DOHH2 (cell line): ENCODE measurements at regions not wholly inside any gene's neighbourhood (a gene's known extent, or its start where the extent isn't known, plus 50 kb on each side); places are given as distances from the start of the nearest gene placed in this dataset.
"Not testable (repeated sequence)": the region's sequence is repeated elsewhere in the genome, so short reads cannot be mapped to it uniquely, and the experiment has no call there.

Source experiments
- H3F3A ChIP-seq: fragments of 200-600 bp; sonication (generic), shearing (Covaris generic); 2 replicates; pipeline ENCODE4 v1.6.0; 2016; ENCODE audit warnings: antibody characterized with exemption, mild to moderate bottlenecking; ENCODE audit not compliant: control insufficient read depth, insufficient read depth
- H3K27ac ChIP-seq: fragments of 200-600 bp; sonication (generic); 2 replicates; pipeline ENCODE4 v1.5.1; 2014; ENCODE audit warnings: low read depth, mild to moderate bottlenecking, low read length, moderate library complexity
- H3K27me3 ChIP-seq: fragments of 200-600 bp; sonication (generic); 2 replicates; pipeline ENCODE4 v1.6.1; 2014; ENCODE audit warnings: mild to moderate bottlenecking, low read length, mixed read lengths; ENCODE audit not compliant: control insufficient read depth
- H3K36me3 ChIP-seq: fragments of 200-600 bp; sonication (generic); 2 replicates; pipeline ENCODE4 v1.6.1; 2014; ENCODE audit warnings: mild to moderate bottlenecking, low read length, moderate library complexity, mixed read lengths; ENCODE audit not compliant: control insufficient read depth
- H3K4me1 ChIP-seq: fragments of 200-600 bp; sonication (generic); 2 replicates; pipeline ENCODE4 v1.6.1; 2014; ENCODE audit warnings: mild to moderate bottlenecking, low read length, mixed read lengths; ENCODE audit not compliant: control insufficient read depth
- H3K4me2 ChIP-seq: fragments of 200-600 bp; sonication (generic); 2 replicates; pipeline ENCODE4 v1.6.0; 2014; ENCODE audit warnings: mild to moderate bottlenecking, low read length, moderate library complexity
- H3K4me3 ChIP-seq: fragments of 200-600 bp; sonication (generic); 2 replicates; pipeline ENCODE4 v1.5.1; 2014; ENCODE audit warnings: mild to moderate bottlenecking, low read length, mixed read lengths
- H3K79me2 ChIP-seq: fragments of 200-600 bp; sonication (generic); 2 replicates; pipeline ENCODE4 v1.6.1; 2014; ENCODE audit warnings: mild to moderate bottlenecking, low read length, mixed read lengths; ENCODE audit not compliant: control insufficient read depth
- H3K9me2 ChIP-seq: fragments of 200-600 bp; sonication (generic); replicated peaks from 2 replicates; pipeline ENCODE4 v1.6.1; 2014; ENCODE audit warnings: mild to moderate bottlenecking, low read length, mixed read lengths; ENCODE audit not compliant: control insufficient read depth
- H3K9me3 ChIP-seq: fragments of 200-600 bp; sonication (generic); 2 replicates; pipeline ENCODE4 v1.6.1; 2014; ENCODE audit warnings: antibody characterized with exemption, low read length, mixed read lengths; ENCODE audit not compliant: control insufficient read depth, insufficient read depth
- H4K20me1 ChIP-seq: fragments of 200-600 bp; sonication (generic); 2 replicates; pipeline ENCODE4 v1.6.0; 2014; ENCODE audit warnings: low read depth, mild to moderate bottlenecking, antibody characterized with exemption, low read length, moderate library complexity; ENCODE audit not compliant: control insufficient read depth, insufficient read depth
- EZH2phosphoT487 ChIP-seq: fragments of 200-600 bp; sonication (generic); IDR thresholded peaks from 2 replicates; pipeline ENCODE4 v1.6.1; 2017; ENCODE audit warnings: borderline replicate concordance, mild to moderate bottlenecking, antibody characterized with exemption, low read length, moderate library complexity, mixed read lengths
- TF ChIP-seq, protein P1 (sequence below): fragments of 200-600 bp; sonication (generic); IDR thresholded peaks from one replicate; pipeline ENCODE4 v1.5.1; 2014; ENCODE audit warnings: antibody characterized with exemption, mild to moderate bottlenecking, low read depth, low read length; ENCODE audit not compliant: poor library complexity, severe bottlenecking

DNA sequence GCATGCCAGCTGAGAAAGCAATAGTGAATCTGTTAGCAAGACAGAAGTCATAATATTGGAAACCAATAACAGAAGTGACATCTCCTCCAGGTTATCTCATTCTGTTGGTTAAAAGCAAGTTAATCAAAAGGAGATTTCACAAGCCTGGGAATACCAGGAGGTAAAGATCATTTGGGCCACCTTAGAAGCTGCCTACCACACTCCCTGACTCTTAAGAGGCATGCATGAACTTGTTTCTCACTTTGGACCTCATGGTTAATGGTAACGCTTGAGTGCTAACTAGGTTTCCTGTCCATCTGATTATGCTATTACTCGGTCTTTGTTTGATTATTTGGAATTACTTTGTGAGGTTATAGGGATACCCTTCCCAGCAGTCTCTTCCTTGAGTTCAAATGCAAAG, 650.8 kb upstream of the SGO1 start:
- TF ChIP-seq, protein P1, sequence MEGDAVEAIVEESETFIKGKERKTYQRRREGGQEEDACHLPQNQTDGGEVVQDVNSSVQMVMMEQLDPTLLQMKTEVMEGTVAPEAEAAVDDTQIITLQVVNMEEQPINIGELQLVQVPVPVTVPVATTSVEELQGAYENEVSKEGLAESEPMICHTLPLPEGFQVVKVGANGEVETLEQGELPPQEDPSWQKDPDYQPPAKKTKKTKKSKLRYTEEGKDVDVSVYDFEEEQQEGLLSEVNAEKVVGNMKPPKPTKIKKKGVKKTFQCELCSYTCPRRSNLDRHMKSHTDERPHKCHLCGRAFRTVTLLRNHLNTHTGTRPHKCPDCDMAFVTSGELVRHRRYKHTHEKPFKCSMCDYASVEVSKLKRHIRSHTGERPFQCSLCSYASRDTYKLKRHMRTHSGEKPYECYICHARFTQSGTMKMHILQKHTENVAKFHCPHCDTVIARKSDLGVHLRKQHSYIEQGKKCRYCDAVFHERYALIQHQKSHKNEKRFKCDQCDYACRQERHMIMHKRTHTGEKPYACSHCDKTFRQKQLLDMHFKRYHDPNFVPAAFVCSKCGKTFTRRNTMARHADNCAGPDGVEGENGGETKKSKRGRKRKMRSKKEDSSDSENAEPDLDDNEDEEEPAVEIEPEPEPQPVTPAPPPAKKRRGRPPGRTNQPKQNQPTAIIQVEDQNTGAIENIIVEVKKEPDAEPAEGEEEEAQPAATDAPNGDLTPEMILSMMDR: no peak
- no peak for TF ChIP-seq EZH2phosphoT487
- no peaks in the 10 kb centered on the region for H3K9me2 ChIP-seq
- H3K36me3 ChIP-seq: no peaks in the 10 kb centered on the region
- no peaks in the 10 kb centered on the region for H3K79me2 ChIP-seq
- no peaks in the 10 kb centered on the region for H3F3A ChIP-seq
- H3K27ac ChIP-seq: no peak overlapping the region
- no peak overlapping the region for H3K4me2 ChIP-seq
- H4K20me1 ChIP-seq: no peaks in the 10 kb centered on the region
- no peak overlapping the region for H3K4me3 ChIP-seq
- no peaks in the 10 kb centered on the region for H3K27me3 ChIP-seq
- H3K4me1 ChIP-seq: no peaks in the 10 kb centered on the region
- no peaks in the 10 kb centered on the region for H3K9me3 ChIP-seq

DNA sequence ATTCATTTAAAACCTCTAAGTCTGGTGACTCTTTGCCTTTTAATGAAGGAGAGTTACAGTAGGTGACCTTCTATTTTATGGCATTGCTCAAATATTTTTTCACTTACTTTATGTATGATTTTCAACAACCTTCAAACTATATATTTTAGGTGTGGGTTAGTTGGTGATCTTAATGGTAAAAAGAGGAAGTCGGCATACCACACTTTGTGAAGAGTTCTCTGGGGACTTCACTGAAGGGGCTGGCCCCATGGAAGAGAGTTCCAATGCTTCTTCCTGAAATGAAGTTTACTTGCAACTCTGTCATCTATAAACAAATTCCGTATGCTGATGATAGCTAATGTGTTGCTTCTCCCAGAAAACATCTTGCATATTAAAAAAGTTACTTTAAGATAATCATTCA, 647.0 kb upstream of the SGO1 start:
- Histone ChIP-seq H3K36me3 (no peaks in the 10 kb centered on the region), H3K4me2 (no peak overlapping the region), H4K20me1 (no peaks in the 10 kb centered on the region), H3K27me3 (no peaks in the 10 kb centered on the region), H3K4me3 (no peak overlapping the region), H3K9me2 (no peaks in the 10 kb centered on the region), H3K4me1 (no peaks in the 10 kb centered on the region), H3K79me2 (no peaks in the 10 kb centered on the region), H3K9me3 (no peaks in the 10 kb centered on the region), H3K27ac (no peak overlapping the region), H3F3A (no peaks in the 10 kb centered on the region)
- TF ChIP-seq EZH2phosphoT487: no peak

DNA sequence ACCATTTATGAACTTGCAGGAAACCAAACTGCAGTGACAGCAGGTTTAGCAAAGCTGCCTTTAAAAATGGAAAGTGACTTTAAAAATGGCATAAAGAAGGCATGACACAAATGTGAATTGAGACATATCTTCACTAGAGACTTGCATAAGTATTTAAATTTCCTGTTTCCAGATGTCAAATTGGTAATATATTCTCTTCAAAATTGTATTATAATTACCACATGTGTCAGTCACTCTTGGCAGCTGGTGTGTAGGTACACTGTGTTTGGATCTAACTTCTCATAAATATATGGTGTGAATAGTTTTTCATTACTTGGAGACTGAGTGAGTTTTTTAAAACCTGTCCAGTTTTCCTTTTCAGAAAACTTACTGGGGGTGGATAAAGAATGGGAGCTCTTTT, 636.2 kb upstream of the SGO1 start:
- no peak for TF ChIP-seq EZH2phosphoT487
- TF ChIP-seq, protein P1: no peak

DNA sequence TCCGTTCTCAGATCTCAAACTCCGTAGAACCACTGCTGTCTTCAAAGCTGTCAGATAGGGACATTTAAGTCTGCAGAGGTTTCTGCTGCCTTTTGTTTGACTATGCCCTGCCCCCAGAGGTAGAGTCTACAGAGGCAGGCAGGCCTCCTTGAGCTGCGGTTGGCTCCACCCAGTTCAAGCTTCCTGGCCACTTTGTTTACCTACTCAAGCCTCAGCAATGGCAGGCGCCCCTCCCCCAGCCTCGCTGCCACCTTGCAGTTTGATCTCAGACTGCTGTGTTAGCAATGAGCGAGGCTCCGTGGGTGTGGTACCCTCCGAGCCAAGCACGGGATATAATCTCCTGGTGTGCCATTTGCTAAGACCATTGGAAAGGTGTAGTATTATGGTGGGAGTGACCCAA, 634.9 kb upstream of the SGO1 start:
- H3K36me3 ChIP-seq, H3K9me2 ChIP-seq, H3K27me3 ChIP-seq, H3K9me3 ChIP-seq, H3K27ac ChIP-seq, H3F3A ChIP-seq, H3K79me2 ChIP-seq, H3K4me1 ChIP-seq, H3K4me2 ChIP-seq, H4K20me1 ChIP-seq, H3K4me3 ChIP-seq: not testable (repeated sequence)

More for the DNA sequence above, 636.2 kb upstream of the SGO1 start:
- Histone ChIP-seq H3K9me2 (no peaks in the 10 kb centered on the region), H3K79me2 (no peaks in the 10 kb centered on the region), H3K4me3 (no peak overlapping the region), H3K4me1 (no peaks in the 10 kb centered on the region), H4K20me1 (no peaks in the 10 kb centered on the region), H3K9me3 (no peaks in the 10 kb centered on the region), H3K4me2 (no peak overlapping the region), H3K27me3 (no peaks in the 10 kb centered on the region), H3F3A (no peaks in the 10 kb centered on the region), H3K27ac (no peak overlapping the region), H3K36me3 (no peaks in the 10 kb centered on the region)
